LNCaP clone FGC (cell line): ENCODE measurements at regions not wholly inside any gene's neighbourhood (a gene's known extent, or its start where the extent isn't known, plus 50 kb on each side); places are given as distances from the start of the nearest gene placed in this dataset.

Source experiments
- DNase-seq: peaks from one replicate; pipeline ENCODE4 v3.0.0-alpha.2; 2011; ENCODE audit warnings: low read depth
- H3K4me3 ChIP-seq: 2 replicates; pipeline ENCODE4 v1.5.1; 2011; ENCODE audit warnings: mild to moderate bottlenecking, low read depth, low read length, control low read depth
- CTCF ChIP-seq: IDR thresholded peaks from 2 replicates; pipeline ENCODE4 v1.5.1; 2012; ENCODE audit warnings: mild to moderate bottlenecking; ENCODE audit not compliant: control insufficient read depth, insufficient read depth; ENCODE audit errors: extremely low read depth

GRCh38 chr2:39530411-39530866 is 93.4 kb upstream of the MAP4K3 start:
- H3K4me3 ChIP-seq = no peak overlapping the region
- DNase-seq = no peak
- TF ChIP-seq CTCF = no peak

- TF ChIP-seq CTCF = no peak
- no peak for DNase-seq
- no peak overlapping the region for H3K4me3 ChIP-seq
Observed at GRCh38 chr2:39531220-39531777, 94.2 kb upstream of the MAP4K3 start.

- TF ChIP-seq CTCF = no peak
- no peak for DNase-seq
- H3K4me3 ChIP-seq = no peak overlapping the region
Observed at GRCh38 chr2:39532933-39533332, 95.8 kb upstream of the MAP4K3 start.

GRCh38 chr2:39534095-39534711 is 97.1 kb upstream of the MAP4K3 start:
- no peak for DNase-seq
- H3K4me3 ChIP-seq = no peak overlapping the region
- TF ChIP-seq CTCF = no peak

- H3K4me3 ChIP-seq = no peak overlapping the region
- no peak for DNase-seq
Observed at GRCh38 chr2:39535636-39536185, 98.6 kb upstream of the MAP4K3 start.

GRCh38 chr2:39537150-39537549 is 100.1 kb upstream of the MAP4K3 start:
- no peak for DNase-seq
- no peak overlapping the region for H3K4me3 ChIP-seq
- TF ChIP-seq CTCF = no peak

More at GRCh38 chr2:39535636-39536185, 98.6 kb upstream of the MAP4K3 start:
- TF ChIP-seq CTCF = no peak

- no peak for TF ChIP-seq CTCF
- no peak for DNase-seq
- H3K4me3 ChIP-seq = no peak overlapping the region
Observed at GRCh38 chr2:39538718-39539117, 101.6 kb upstream of the MAP4K3 start.
